Panc1 (cell line): ENCODE measurements at regions not wholly inside any gene's neighbourhood (a gene's known extent, or its start where the extent isn't known, plus 50 kb on each side); places are given as distances from the start of the nearest gene placed in this dataset.

Experiments
- ATAC-seq: fragments of 200-7000 bp; cut with Tn5 transposase; 2 replicates; pipeline ENCODE4 v1.9.1; 2020; ENCODE audit warnings: mild to moderate bottlenecking, moderate library complexity
- BruUV-seq: library from RNA; stranded (reverse); fragments of 400-500 nt; replicated peaks from 2 replicates; lab custom pipeline; 2021; lab: Mats Ljungman, UMichigan
- CTCF ChIA-PET: fragments of 300-600 bp; sonication (Branson Sonifier 250); formaldehyde crosslinking; loops from one replicate; lab custom pipeline; 2022; ENCODE audit warnings: antibody characterized with exemption; lab: Charles Lee
- POLR2A ChIA-PET: fragments of 300-600 bp; sonication (Branson Sonifier 250); formaldehyde crosslinking; loops from one replicate; lab custom pipeline; 2022; ENCODE audit warnings: antibody characterized with exemption; lab: Charles Lee
- DNase-seq: peaks from one replicate; pipeline ENCODE4 v3.0.0-alpha.2; 2010; ENCODE audit warnings: low read depth, low spot score
- H3K27ac ChIP-seq: 2 replicates; pipeline ENCODE4 v1.5.1; 2011; ENCODE audit warnings: mild to moderate bottlenecking, low read length, inconsistent platforms
- H3K27me3 ChIP-seq: fragments of 200-500 bp; sonication (Bioruptor generic); 2 replicates; pipeline ENCODE4 v1.6.0; 2014; ENCODE audit warnings: low read length, inconsistent platforms; ENCODE audit not compliant: control insufficient read depth, insufficient read depth
- H3K36me3 ChIP-seq: fragments of 200-500 bp; sonication (Bioruptor generic); 2 replicates; pipeline ENCODE4 v1.5.1; 2014; ENCODE audit warnings: inconsistent platforms, mild to moderate bottlenecking, low read length, moderate library complexity; ENCODE audit not compliant: control insufficient read depth, insufficient read depth
- H3K4me1 ChIP-seq: 2 replicates; pipeline ENCODE4 v1.5.1; 2011; ENCODE audit warnings: inconsistent platforms, mild to moderate bottlenecking, low read length, moderate library complexity; ENCODE audit not compliant: control insufficient read depth, insufficient read depth
- H3K4me3 ChIP-seq, 2 experiments: 2 replicates each; pipeline ENCODE4 v1.5.1; 2011 to 2012; ENCODE audit warnings: low read depth in 2 of 2, low read length in 2 of 2, mild to moderate bottlenecking in 2 of 2, inconsistent platforms in 1 of 2, moderate library complexity in 1 of 2
- H3K9me3 ChIP-seq: fragments of 200-500 bp; sonication (Bioruptor generic); 2 replicates; pipeline ENCODE4 v1.5.1; 2014; ENCODE audit warnings: low read depth, mild to moderate bottlenecking, inconsistent platforms, low read length, moderate library complexity; ENCODE audit not compliant: control insufficient read depth, insufficient read depth
- CTCF ChIP-seq: fragments of 450-650 bp; IDR thresholded peaks from 2 replicates; pipeline ENCODE4 v1.5.1; 2017; ENCODE audit warnings: mild to moderate bottlenecking
- POLR2AphosphoS5 ChIP-seq: IDR thresholded peaks from 2 replicates; pipeline ENCODE4 v1.6.1; 2012; ENCODE audit warnings: mild to moderate bottlenecking, low read depth, low read length, moderate library complexity
- REST ChIP-seq, 2 experiments: IDR thresholded peaks; 2 replicates each; pipeline ENCODE4 v1.6.1; 2011 to 2012; ENCODE audit warnings: low read depth in 2 of 2, control low read depth in 1 of 2, low read length in 1 of 2, mild to moderate bottlenecking in 1 of 2, moderate library complexity in 1 of 2; ENCODE audit not compliant: insufficient read depth in 1 of 2
- SIN3A ChIP-seq: IDR thresholded peaks from 2 replicates; pipeline ENCODE4 v1.6.1; 2012; ENCODE audit warnings: low read depth, mild to moderate bottlenecking, low read length, moderate library complexity, borderline replicate concordance; ENCODE audit not compliant: insufficient read depth
- TCF7L2 ChIP-seq: IDR thresholded peaks from 2 replicates; pipeline ENCODE4 v1.6.1; 2011; ENCODE audit warnings: mild to moderate bottlenecking, low read depth, low read length, inconsistent platforms
- in situ Hi-C: cut with HindIII; loops from 2 replicates; pipeline ENCODE4 v1.10.0; 2016; ENCODE audit warnings: low sequenced_read_pairs, low pct_unique_long_range_greater_than_20kb
- intact Hi-C: fragments of 100-400 bp; cut with micrococcal nuclease; formaldehyde crosslinking; loops from one replicate; pipeline ENCODE4 v1.10.0; 2022; ENCODE audit not compliant: unreplicated experiment

- H3K27me3 ChIP-seq, result peaks cover 4% of the 10 kb centered on the region; the same call in 1 of the 2 replicates
- no peak for ATAC-seq
- no peaks in the 10 kb centered on the region for H3K36me3 ChIP-seq
- BruUV-seq, result no TSS peak
- in situ Hi-C loops (no loop called here), intact Hi-C loops (no loop called here)
- H3K27ac ChIP-seq, result no peak overlapping the region
- ChIA-PET CTCF (no interaction called here), POLR2A (interaction anchor here (0.6 kb wide), 1 partner anchor 93 kb away, joined by 4 read pairs; no protein-coding TSS in a partner anchor)
- H3K9me3 ChIP-seq, result no peaks in the 10 kb centered on the region
- H3K4me1 ChIP-seq, result no peaks in the 10 kb centered on the region
- no peak for TF ChIP-seq POLR2AphosphoS5
- TF ChIP-seq SIN3A, result no peak
- no peak for TF ChIP-seq CTCF
- no peak for TF ChIP-seq TCF7L2
- TF ChIP-seq REST (IDR thresholded peaks at IDR 0.05; ENCODE audit: insufficient read depth in 1 of 2, low read depth in 2 of 2, low read length in 1 of 2), result no peak
- H3K4me3 ChIP-seq, result no peak overlapping the region
- DNase-seq, result no peak
Observed at GRCh38 chr7:24501443-24502134, 71.7 kb upstream of the PALS2 start.

GRCh38 chr7:24502135-24502488 lies 71.1 kb upstream of the PALS2 start:
- TF ChIP-seq REST (IDR thresholded peaks at IDR 0.05; ENCODE audit: insufficient read depth in 1 of 2, low read depth in 2 of 2, low read length in 1 of 2), result no peak
- TF ChIP-seq CTCF, result no peak
- TF ChIP-seq POLR2AphosphoS5, result no peak
- TF ChIP-seq SIN3A, result no peak
- TF ChIP-seq TCF7L2, result no peak
- Histone ChIP-seq H3K27me3 (peaks cover 4% of the 10 kb centered on the region; the same call in 1 of the 2 replicates), H3K9me3 (no peaks in the 10 kb centered on the region), H3K27ac (no peak overlapping the region), H3K36me3 (no peaks in the 10 kb centered on the region), H3K4me1 (no peaks in the 10 kb centered on the region), H3K4me3 (no peak overlapping the region)
- in situ Hi-C loops (no loop called here), intact Hi-C loops (no loop called here)
- no TSS peak for BruUV-seq
- POLR2A ChIA-PET, result no interaction called here
- no peak for DNase-seq
- no peak for ATAC-seq
- CTCF ChIA-PET, result no interaction called here
